NCI-H187 treated with DMSO at 0.1 percent for 48 hours (cell line): ENCODE measurements at regions not wholly inside any gene's neighbourhood (a gene's known extent, or its start where the extent isn't known, plus 50 kb on each side); places are given as distances from the start of the nearest gene placed in this dataset.

Experiments used
- DNase-seq: peaks from one replicate; lab custom pipeline; 2025; lab: John Stamatoyannopoulos, UW

GRCh38 chr6:125544819-125545218, 204.6 kb upstream of the HEY2 start:
- DNase-seq = no peak

- DNase-seq = no peak
Observed at GRCh38 chr6:125546841-125547251, 202.6 kb upstream of the HEY2 start.

GRCh38 chr6:125547381-125547780, 202.1 kb upstream of the HEY2 start:
- no peak for DNase-seq

GRCh38 chr6:125549202-125549884, 200.1 kb upstream of the HEY2 start:
- DNase-seq = no peak

GRCh38 chr6:125550892-125551291, 198.5 kb upstream of the HEY2 start:
- DNase-seq = no peak

- no peak for DNase-seq
Observed at GRCh38 chr6:125552819-125553218, 196.6 kb upstream of the HEY2 start.

GRCh38 chr6:125554456-125554855, 195.0 kb upstream of the HEY2 start:
- DNase-seq = no peak

- DNase-seq = no peak
Observed at GRCh38 chr6:125558241-125558843, 191.1 kb upstream of the HEY2 start.

GRCh38 chr6:125558907-125559306, 190.5 kb upstream of the HEY2 start:
- DNase-seq = no peak

- no peak for DNase-seq
Observed at GRCh38 chr6:125562156-125562555, 187.3 kb upstream of the HEY2 start.

- no peak for DNase-seq
Observed at GRCh38 chr6:125564941-125565340, 184.5 kb upstream of the HEY2 start.

GRCh38 chr6:125567407-125567806, 182.0 kb upstream of the HEY2 start:
- no peak for DNase-seq

GRCh38 chr6:125568609-125569008, 180.8 kb upstream of the HEY2 start:
- no peak for DNase-seq

- no peak for DNase-seq
Observed at GRCh38 chr6:125570526-125570925, 178.9 kb upstream of the HEY2 start.

- DNase-seq = no peak
Observed at GRCh38 chr6:125571207-125571755, 178.2 kb upstream of the HEY2 start.

- no peak for DNase-seq
Observed at GRCh38 chr6:125574604-125575003, 174.8 kb upstream of the HEY2 start.

- DNase-seq = no peak
Observed at GRCh38 chr6:125577124-125577662, 172.2 kb upstream of the HEY2 start.

- peak; percentile 24 for DNase-seq
Observed at GRCh38 chr6:125584468-125584939, 164.9 kb upstream of the HEY2 start.

- no peak for DNase-seq
Observed at GRCh38 chr6:125585470-125585869, 164.0 kb upstream of the HEY2 start.

- no peak for DNase-seq
Observed at GRCh38 chr6:125586074-125586473, 163.4 kb upstream of the HEY2 start.

GRCh38 chr6:125586605-125587004, 162.8 kb upstream of the HEY2 start:
- no peak for DNase-seq

GRCh38 chr6:125587666-125588632, 161.5 kb upstream of the HEY2 start:
- DNase-seq = no peak
